GM18873 (cell line): ENCODE measurements at regions not wholly inside any gene's neighbourhood (a gene's known extent, or its start where the extent isn't known, plus 50 kb on each side); places are given as distances from the start of the nearest gene placed in this dataset.

Source experiments
- ATAC-seq: cut with Tn5 transposase; IDR thresholded peaks from one replicate; pipeline ENCODE4 v1.9.1; 2021; ENCODE audit warnings: mild to moderate bottlenecking, moderate library complexity, moderate number of reproducible peaks; ENCODE audit not compliant: unreplicated experiment, low FRiP score

DNA sequence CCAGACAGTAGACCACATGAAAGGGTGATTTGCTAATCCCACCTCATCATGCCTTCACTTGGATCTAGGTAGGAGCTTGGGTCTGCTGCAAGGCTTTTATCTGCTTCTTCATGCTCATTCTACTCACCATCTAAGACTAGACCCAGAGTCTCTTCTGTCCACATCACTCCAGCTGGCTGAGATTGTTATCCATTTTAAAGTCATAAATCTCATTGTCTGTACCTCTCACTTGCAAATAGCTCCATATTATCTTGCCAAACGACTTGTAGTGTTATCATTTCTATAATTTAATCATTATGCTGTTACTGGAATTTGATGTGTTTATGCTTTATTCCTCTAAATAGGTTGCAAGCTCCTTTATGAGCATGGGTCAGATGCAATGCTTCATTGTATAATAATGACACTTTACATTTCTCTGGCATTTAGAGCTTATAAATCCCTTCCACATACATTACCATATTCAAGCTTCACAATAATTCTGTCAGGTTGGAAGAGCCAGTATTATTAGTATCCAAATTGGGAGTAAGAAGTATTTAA lies 254.2 kb upstream of the SORL1-AS1 start:
- ATAC-seq: no peak

DNA sequence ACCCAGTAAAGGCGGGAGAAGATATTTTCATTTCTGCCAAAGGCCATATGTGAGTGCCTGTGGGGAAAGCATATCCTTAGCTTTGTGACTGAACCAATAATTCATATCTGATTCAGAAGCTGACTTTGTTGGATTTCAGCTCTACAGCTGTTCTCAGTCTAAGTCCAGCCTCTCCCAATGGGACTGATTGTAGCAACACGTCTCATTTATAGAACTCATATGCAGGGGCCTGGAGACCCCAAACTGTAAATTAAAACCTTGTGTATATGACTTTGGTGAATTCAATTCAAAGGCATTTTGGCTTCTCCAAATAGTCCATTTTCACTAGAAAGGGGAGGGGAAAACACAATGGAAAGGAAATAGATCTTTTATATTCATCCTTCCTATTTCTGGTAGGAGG lies 250.4 kb upstream of the SORL1-AS1 start:
- ATAC-seq: no peak

DNA sequence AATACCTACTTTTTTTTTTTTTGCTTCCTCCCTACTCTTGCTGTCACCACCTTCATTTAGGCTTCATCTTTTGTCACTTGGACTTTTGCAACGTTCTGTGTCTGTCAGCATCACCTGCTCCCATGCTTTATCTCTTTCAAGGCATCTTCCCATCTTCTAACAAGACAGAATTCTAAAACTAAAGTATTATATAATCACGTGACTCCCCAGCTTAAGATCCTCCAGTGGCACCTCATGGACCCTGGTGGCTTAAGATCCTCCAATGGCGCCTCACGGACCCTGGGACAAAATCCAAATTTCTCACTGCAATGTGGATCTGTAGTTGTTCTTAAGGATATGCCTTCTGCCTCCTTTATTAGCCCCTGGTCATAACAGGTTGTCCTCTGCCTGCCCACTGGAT lies 248.2 kb upstream of the SORL1-AS1 start:
- ATAC-seq: no peak

DNA sequence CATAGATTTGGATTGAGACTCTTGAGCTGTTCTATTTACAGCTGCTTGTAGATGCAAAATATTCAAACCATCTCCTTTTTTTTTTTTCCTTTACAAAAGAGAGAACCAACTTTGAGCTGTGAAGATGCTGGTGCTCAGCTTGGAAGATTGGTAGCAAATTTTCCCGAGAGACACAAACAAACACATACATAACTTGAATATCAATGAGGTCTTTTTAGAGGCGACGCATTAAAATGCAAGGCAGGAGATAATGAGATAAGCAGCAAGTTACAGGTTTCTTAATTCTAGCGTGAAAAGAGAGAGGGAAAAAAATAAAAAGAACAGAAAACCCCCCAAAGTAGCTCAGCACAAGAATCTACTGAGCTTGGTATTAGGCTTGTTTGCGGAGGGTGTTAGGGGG lies 247.0 kb upstream of the SORL1-AS1 start:
- no peak for ATAC-seq

DNA sequence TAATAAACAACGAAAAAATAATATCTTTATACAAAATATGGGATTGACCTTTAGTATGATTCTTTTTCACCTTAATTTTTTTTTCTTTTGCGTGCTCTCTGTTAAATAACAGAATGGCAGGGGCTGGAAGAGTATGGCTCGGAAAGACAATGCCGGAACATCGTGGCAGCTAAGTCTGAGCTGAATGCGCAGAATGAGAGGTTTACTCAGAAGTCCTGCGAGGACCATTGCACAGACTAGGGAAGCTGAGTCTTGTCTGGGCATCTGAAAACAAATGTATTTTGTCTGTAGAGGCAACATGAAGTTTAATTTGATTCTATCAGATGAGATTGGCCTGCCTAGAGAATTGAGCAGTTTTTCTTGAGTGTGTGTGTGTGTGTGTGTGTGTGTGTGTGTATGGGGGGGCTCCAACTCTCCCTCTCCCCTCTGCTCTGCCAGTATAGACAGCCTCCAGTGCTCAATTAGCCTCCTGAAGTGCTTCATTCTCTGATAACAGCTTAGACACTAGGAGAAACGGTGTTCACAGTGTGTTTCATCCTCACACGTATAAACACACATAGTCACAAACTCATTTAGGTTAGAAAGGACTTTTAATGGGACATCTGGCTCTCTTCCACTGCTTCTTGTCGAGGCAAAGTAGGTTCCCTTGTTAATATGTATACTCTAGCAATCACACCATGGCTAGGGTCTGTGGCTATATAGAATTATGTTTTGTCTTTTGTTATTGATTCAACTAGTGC lies 244.3 kb upstream of the SORL1-AS1 start:
- ATAC-seq: no peak

DNA sequence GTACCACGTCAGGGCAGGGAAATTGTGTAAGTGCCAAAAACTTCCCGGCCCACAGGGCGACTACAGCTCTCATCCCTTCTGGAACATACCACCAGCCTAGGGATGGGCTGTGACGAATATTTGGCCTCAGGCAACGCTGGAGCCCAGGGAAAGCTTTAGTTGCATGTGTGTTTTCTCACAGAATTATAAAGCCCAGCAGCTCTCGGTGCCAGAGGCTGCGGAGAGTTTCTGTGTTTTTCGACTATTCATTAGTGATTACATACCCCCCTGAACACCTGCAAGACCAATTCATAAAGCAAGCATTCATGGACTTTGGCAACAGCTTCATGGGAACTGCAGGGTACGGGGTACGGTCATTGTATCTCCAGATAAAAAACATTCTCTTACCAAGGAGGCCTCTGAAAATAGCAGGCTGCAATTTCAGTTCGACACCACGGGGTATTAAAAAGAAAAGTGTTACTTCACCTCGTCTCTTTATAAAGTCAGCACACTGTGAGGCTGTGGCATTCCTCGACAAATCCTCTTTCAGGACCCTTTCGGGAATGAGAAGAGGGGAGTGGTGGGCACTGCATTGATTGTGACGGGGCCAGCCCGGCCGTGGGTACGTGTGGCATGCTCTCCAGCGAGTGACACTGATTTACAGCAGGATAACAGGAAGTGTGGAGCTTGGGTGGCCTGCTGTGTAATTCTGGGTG lies 243.6 kb upstream of the SORL1-AS1 start:
- no peak for ATAC-seq

DNA sequence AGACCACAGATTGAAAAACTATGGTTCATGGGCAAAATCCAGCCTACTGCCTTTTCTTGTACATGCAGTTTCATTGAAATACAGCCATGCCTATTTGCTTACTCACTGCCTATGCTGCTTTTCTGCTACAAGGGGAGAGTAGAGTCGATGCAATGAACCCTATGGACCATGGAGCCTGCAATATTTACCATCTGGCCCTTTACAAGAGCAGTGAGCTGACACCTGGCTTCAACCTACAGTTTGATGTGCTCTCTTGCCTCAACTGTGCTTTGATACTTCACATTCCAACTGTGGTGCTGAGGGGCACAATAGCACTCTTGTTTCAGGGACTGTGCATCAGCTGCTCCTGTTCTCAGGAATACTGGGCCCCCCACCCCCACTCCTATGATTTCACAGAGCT lies 239.5 kb upstream of the SORL1-AS1 start:
- no peak for ATAC-seq

DNA sequence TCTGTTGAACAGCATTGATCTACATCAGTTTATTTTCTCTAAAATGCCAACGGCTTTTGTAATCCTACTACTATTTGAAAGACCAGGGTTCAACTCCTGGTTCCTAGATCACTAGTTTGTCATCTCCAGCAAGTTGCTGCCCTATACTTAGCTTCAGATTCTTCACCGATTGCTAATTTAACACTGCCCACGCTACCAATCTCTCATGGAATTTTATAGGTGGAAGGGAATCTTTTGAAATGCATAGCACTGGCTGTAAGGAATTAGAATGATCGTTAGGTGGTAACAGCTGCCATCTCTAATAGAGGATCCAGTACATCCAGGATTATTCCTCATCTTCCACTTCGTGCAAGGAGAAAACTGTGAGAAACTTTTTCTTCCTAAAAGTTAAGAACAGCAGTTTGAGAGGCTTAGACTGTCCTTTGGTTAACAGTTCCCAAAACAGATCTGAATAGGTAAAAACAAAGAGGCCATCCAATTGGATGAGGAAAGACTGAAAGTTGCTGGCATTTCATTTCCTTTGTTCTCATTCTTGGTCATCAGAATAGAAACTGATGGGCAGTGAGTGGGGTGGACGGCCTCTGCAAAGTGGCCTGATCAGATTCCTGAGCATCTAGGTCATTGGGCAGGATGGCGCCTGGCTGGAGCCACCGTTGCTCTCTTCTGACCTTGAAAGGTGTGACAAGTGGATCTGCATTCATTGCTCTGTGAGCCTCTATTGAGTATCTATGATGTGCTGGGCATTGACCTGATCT lies 236.3 kb upstream of the SORL1-AS1 start:
- ATAC-seq: no peak

DNA sequence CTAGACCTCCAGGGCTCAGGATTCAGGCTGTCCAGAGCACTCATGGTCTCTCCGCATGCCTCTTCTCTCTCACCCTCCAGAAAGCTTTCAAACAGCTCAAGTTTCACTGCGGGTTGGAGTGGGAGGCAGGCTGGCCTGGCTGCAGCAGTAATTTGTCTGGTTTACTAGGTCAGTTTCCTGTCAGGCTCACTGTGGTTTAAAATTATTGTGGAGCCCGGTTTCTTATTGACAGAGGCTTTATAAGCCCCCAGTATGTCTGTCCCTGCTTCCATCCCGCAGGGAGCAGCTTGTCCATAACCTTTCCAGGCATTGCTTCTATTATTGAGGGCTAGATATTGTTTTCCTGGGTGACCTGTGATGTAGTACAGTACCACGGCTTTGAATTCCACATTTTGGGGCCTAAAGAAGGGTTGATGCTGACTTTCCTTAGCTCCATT lies 235.3 kb upstream of the SORL1-AS1 start:
- ATAC-seq: no peak

DNA sequence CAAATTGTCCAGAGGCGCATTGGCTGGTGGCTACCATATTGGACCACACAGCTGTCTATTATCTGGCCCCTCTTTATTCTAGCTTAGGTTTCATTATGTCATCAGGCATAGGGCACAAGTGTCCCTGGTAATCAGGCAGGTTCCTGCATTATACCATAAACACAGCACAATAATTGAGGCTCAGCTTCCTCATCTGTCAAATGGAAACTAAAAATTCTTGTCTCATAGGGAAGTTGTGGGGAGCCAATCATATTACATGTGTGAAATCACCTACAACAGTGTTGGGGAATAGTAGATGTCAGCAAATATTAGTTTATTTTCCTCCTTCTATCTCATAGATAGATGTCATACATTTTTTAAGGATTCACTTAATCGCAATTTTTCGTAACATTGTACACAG lies 231.0 kb upstream of the SORL1-AS1 start:
- no peak for ATAC-seq
